CD4-positive, alpha-beta T cell (primary cell): ENCODE measurements at regions not wholly inside any gene's neighbourhood (a gene's known extent, or its start where the extent isn't known, plus 50 kb on each side); places are given as distances from the start of the nearest gene placed in this dataset.
"Not testable (repeated sequence)": the region's sequence is repeated elsewhere in the genome, so short reads cannot be mapped to it uniquely, and the experiment has no call there.

ENCODE experiments used
- ATAC-seq: fragments of 200-7000 bp; cut with Tn5 transposase; one replicate; pipeline ENCODE4 v1.10.0; 2022; ENCODE audit warnings: mild to moderate bottlenecking; ENCODE audit not compliant: poor library complexity
- CTCF ChIA-PET: fragments of 350-600 bp; sonication (Branson Sonifier 250); formaldehyde crosslinking; loops from one replicate; lab custom pipeline; 2021; ENCODE audit warnings: antibody characterized with exemption, inconsistent platforms; lab: Charles Lee
- POLR2A ChIA-PET: fragments of 350-600 bp; sonication (Branson Sonifier 250); formaldehyde crosslinking; loops from one replicate; lab custom pipeline; 2021; ENCODE audit warnings: antibody characterized with exemption, inconsistent platforms; lab: Charles Lee
- DNase-seq, 14 experiments: peaks; one replicate each; pipeline ENCODE4 v3.0.0-alpha.2; 2013 to 2020; ENCODE audit warnings: mixed read lengths in 2 of 14
- H3K27ac ChIP-seq, 2 donors: one replicate each; pipeline versions ENCODE4 v1.5.1 to v1.7.0; 2013; ENCODE audit warnings: low read length in 2 of 2, low read depth in 1 of 2, mild to moderate bottlenecking in 1 of 2
- H3K27me3 ChIP-seq, 2 experiments: 1 replicate in 1 of 2; 2 replicates in 1 of 2; pipeline versions ENCODE4 v1.6.1 to v1.7.0; 2013; ENCODE audit warnings: low read length in 2 of 2, control low read depth in 1 of 2, mild to moderate bottlenecking in 1 of 2, moderate library complexity in 1 of 2; ENCODE audit not compliant: insufficient read depth in 2 of 2, control insufficient read depth in 1 of 2
- H3K36me3 ChIP-seq: one replicate; pipeline ENCODE4 v1.6.1; 2013; ENCODE audit warnings: low read length, control low read depth; ENCODE audit not compliant: insufficient read depth
- H3K4me1 ChIP-seq: one replicate; pipeline ENCODE4 v1.6.1; 2013; ENCODE audit warnings: low read length, control low read depth; ENCODE audit not compliant: insufficient read depth
- H3K4me3 ChIP-seq: one replicate; pipeline ENCODE4 v1.5.1; 2013; ENCODE audit warnings: mild to moderate bottlenecking, low read length, moderate library complexity
- H3K9me3 ChIP-seq, 2 experiments: 1 replicate in 1 of 2; 2 replicates in 1 of 2; pipeline versions ENCODE4 v1.6.1 to v1.7.0; 2013; ENCODE audit warnings: low read length in 2 of 2, mild to moderate bottlenecking in 2 of 2, control low read depth in 1 of 2, moderate library complexity in 1 of 2; ENCODE audit not compliant: control insufficient read depth in 1 of 2, insufficient read depth in 1 of 2
- H3K27ac Mint-ChIP-seq: one replicate; pipeline ENCODE4 v1.8.0; 2020; ENCODE audit warnings: mixed read lengths
- H3K27me3 Mint-ChIP-seq: one replicate; pipeline ENCODE4 v1.8.0; 2021; ENCODE audit warnings: mixed read lengths
- H3K36me3 Mint-ChIP-seq: one replicate; pipeline ENCODE4 v1.8.0; 2021; ENCODE audit warnings: low read depth, mixed read lengths
- H3K4me1 Mint-ChIP-seq: one replicate; pipeline ENCODE4 v1.8.0; 2021; ENCODE audit warnings: low read depth, mixed read lengths
- H3K4me3 Mint-ChIP-seq: one replicate; pipeline ENCODE4 v1.8.0; 2020; ENCODE audit warnings: mild to moderate bottlenecking, mixed read lengths
- H3K9me3 Mint-ChIP-seq: one replicate; pipeline ENCODE4 v1.8.0; 2020; ENCODE audit warnings: mixed read lengths
- CTCF ChIP-seq: fragments of 200-600 bp; IDR thresholded peaks from one replicate; pipeline ENCODE4 v1.8.0; 2022; ENCODE audit warnings: antibody characterized with exemption, mild to moderate bottlenecking
- intact Hi-C, 2 experiments: fragments of 100-400 bp; cut with DNase I in 1 of 2; cut with micrococcal nuclease in 1 of 2; formaldehyde crosslinking; loops; one replicate each; pipeline versions ENCODE4 v1.15.1 to v1.9.0; 2023 to 2025; cut with DNase I, micrococcal nuclease

- Histone ChIP-seq H3K4me3 (no peak overlapping the region), H3K27ac (no peak overlapping the region), H3K4me1 (no peaks in the 10 kb centered on the region), H3K27me3 (no peaks in the 10 kb centered on the region), H3K9me3 (no peaks in the 10 kb centered on the region), H3K36me3 (no peaks in the 10 kb centered on the region)
- Mint-ChIP-seq H3K36me3 (no peaks in the 10 kb centered on the region), H3K4me1 (no peaks in the 10 kb centered on the region), H3K27ac (no peak overlapping the region), H3K9me3 (peaks cover 2% of the 10 kb centered on the region), H3K27me3 (peaks cover 11% of the 10 kb centered on the region), H3K4me3 (no peak overlapping the region)
- ATAC-seq (no peak), DNase-seq (no peak)
- TF ChIP-seq CTCF = no peak
- intact Hi-C loops = no loop called here
- CTCF ChIA-PET = no interaction called here
- POLR2A ChIA-PET = no interaction called here
Observed at GRCh38 chr9:7554699-7555098, 244.9 kb downstream of the DMAC1 start.

- H3K27me3 Mint-ChIP-seq = peaks cover 17% of the 10 kb centered on the region
- CTCF ChIA-PET, H3K27ac Mint-ChIP-seq, H3K4me1 Mint-ChIP-seq, H3K4me3 ChIP-seq, H3K9me3 Mint-ChIP-seq, H3K4me3 Mint-ChIP-seq, H3K9me3 ChIP-seq, H3K36me3 ChIP-seq, intact Hi-C loops, H3K27me3 ChIP-seq, H3K27ac ChIP-seq, H3K36me3 Mint-ChIP-seq, ATAC-seq, DNase-seq, POLR2A ChIA-PET, H3K4me1 ChIP-seq: not testable (repeated sequence)
Observed at GRCh38 chr9:7552706-7553105, 246.9 kb downstream of the DMAC1 start.

- no peaks in the 10 kb centered on the region for H3K4me1 Mint-ChIP-seq
- H3K27me3 ChIP-seq = peaks cover 0 to 6% of the 10 kb centered on the region in 2 experiments
- ChIA-PET CTCF (no interaction called here), POLR2A (no interaction called here)
- DNase-seq = no peak
- no peaks in the 10 kb centered on the region for H3K4me1 ChIP-seq
- no peak overlapping the region for H3K27ac Mint-ChIP-seq
- peaks cover 22% of the 10 kb centered on the region for H3K27me3 Mint-ChIP-seq
- H3K36me3 Mint-ChIP-seq = no peaks in the 10 kb centered on the region
- ATAC-seq = no peak
- TF ChIP-seq CTCF = no peak
- no peak overlapping the region for H3K27ac ChIP-seq
- peaks cover 0 to 5% of the 10 kb centered on the region in 2 experiments for H3K9me3 ChIP-seq
- H3K4me3 Mint-ChIP-seq = no peak overlapping the region
- H3K9me3 Mint-ChIP-seq = peaks cover 2% of the 10 kb centered on the region
- intact Hi-C loops = no loop called here
- no peaks in the 10 kb centered on the region for H3K36me3 ChIP-seq
- no peak overlapping the region for H3K4me3 ChIP-seq
Observed at GRCh38 chr9:7549249-7549648, 250.3 kb downstream of the DMAC1 start.

- H3K4me3 Mint-ChIP-seq = no peak overlapping the region
- no peak overlapping the region for H3K27ac Mint-ChIP-seq
- Histone ChIP-seq H3K4me1 (no peaks in the 10 kb centered on the region), H3K27ac (no peak overlapping the region), H3K27me3 (peaks cover 0 to 6% of the 10 kb centered on the region in 2 experiments), H3K9me3 (peaks cover 0 to 5% of the 10 kb centered on the region in 2 experiments), H3K36me3 (no peaks in the 10 kb centered on the region), H3K4me3 (no peak overlapping the region)
- no peaks in the 10 kb centered on the region for H3K36me3 Mint-ChIP-seq
- no peak for TF ChIP-seq CTCF
- DNase-seq (no peak), ATAC-seq (no peak)
- no peaks in the 10 kb centered on the region for H3K4me1 Mint-ChIP-seq
- no peaks in the 10 kb centered on the region for H3K9me3 Mint-ChIP-seq
- ChIA-PET CTCF (no interaction called here), POLR2A (no interaction called here)
- intact Hi-C loops = no loop called here
- H3K27me3 Mint-ChIP-seq = peaks cover 19% of the 10 kb centered on the region
Observed at GRCh38 chr9:7546261-7546660, 253.3 kb downstream of the DMAC1 start.
